SK-N-SH (cell line): ENCODE measurements at regions not wholly inside any gene's neighbourhood (a gene's known extent, or its start where the extent isn't known, plus 50 kb on each side); places are given as distances from the start of the nearest gene placed in this dataset.

Experiments
- CTCF ChIA-PET: fragments of 300-600, 350-600 bp; formaldehyde crosslinking; extraction: SDS; loops from one replicate; lab custom pipeline; 2021; lab: Yijun Ruan, JAX
- POLR2A ChIA-PET: fragments of 350-600 bp; sonication (Branson Sonifier 250); formaldehyde crosslinking; extraction: SDS; loops from one replicate; lab custom pipeline; 2020; ENCODE audit warnings: antibody characterized with exemption, inconsistent platforms; lab: Yijun Ruan, JAX
- DNase-seq: peaks from one replicate; pipeline ENCODE4 v3.0.0; 2012
- H2AFZ ChIP-seq: fragments of 200-600 bp; sonication (generic); 2 replicates; pipeline ENCODE4 v1.8.1; 2016; ENCODE audit warnings: antibody characterized with exemption, mild to moderate bottlenecking, low read depth
- H3F3A ChIP-seq: fragments of 200-600 bp; sonication (generic); replicated peaks from 2 replicates; pipeline ENCODE3; 2016; ENCODE audit warnings: antibody characterized with exemption, mild to moderate bottlenecking; ENCODE audit not compliant: insufficient read depth
- H3K27ac ChIP-seq, 2 experiments: fragments of 200-500 bp in 1 of 2; fragments of 200-600 bp in 1 of 2; sonication (Bioruptor generic) in 1 of 2; sonication (generic), shearing (Covaris generic) in 1 of 2; 2 replicates each; pipeline versions ENCODE4 v1.5.1 to v1.6.1; 2014 to 2016; ENCODE audit warnings: low read depth in 2 of 2, inconsistent platforms in 1 of 2, low read length in 1 of 2, mild to moderate bottlenecking in 1 of 2, mixed read lengths in 1 of 2
- H3K27me3 ChIP-seq: fragments of 200-600 bp; sonication (generic), shearing (Covaris generic); 2 replicates; pipeline ENCODE4 v1.6.1; 2016; ENCODE audit warnings: mixed run types; ENCODE audit not compliant: insufficient read depth
- H3K36me3 ChIP-seq, 2 experiments: fragments of 200-500 bp in 1 of 2; fragments of 200-600 bp in 1 of 2; sonication (Bioruptor generic) in 1 of 2; sonication (generic) in 1 of 2; replicated peaks in 1 of 2; 2 replicates each; pipeline versions ENCODE3 to v1.5.1; 2014 to 2016; ENCODE audit warnings: low read length in 1 of 2, mild to moderate bottlenecking in 1 of 2; ENCODE audit not compliant: insufficient read depth in 2 of 2, control insufficient read depth in 1 of 2
- H3K4me1 ChIP-seq, 2 experiments: fragments of 200-500 bp in 1 of 2; fragments of 200-600 bp in 1 of 2; sonication (Bioruptor generic) in 1 of 2; sonication (generic), shearing (Covaris generic) in 1 of 2; 2 replicates each; pipeline versions ENCODE4 v1.5.1 to v1.6.1; 2014 to 2016; ENCODE audit warnings: low read depth in 1 of 2, low read length in 1 of 2, mixed run types in 1 of 2; ENCODE audit not compliant: insufficient read depth in 2 of 2, control insufficient read depth in 1 of 2
- H3K4me2 ChIP-seq: fragments of 200-600 bp; sonication (generic), shearing (Covaris generic); 2 replicates; pipeline ENCODE4 v1.6.1; 2017; ENCODE audit warnings: mixed run types
- H3K4me3 ChIP-seq, 2 experiments: fragments of 200-500 bp in 1 of 2; fragments of 200-600 bp in 1 of 2; sonication (Bioruptor generic) in 1 of 2; sonication (generic), shearing (Covaris generic) in 1 of 2; 2 replicates each; pipeline versions ENCODE4 v1.5.1 to v1.8.1; 2014 to 2016; ENCODE audit warnings: low read depth in 2 of 2, inconsistent platforms in 1 of 2, low read length in 1 of 2, mild to moderate bottlenecking in 1 of 2, mixed read lengths in 1 of 2, moderate library complexity in 1 of 2
- H3K79me2 ChIP-seq: fragments of 200-600 bp; sonication (generic); 2 replicates; pipeline ENCODE4 v1.8.1; 2017; ENCODE audit warnings: mild to moderate bottlenecking; ENCODE audit not compliant: insufficient read depth
- H3K9ac ChIP-seq: fragments of 200-600 bp; sonication (generic); 2 replicates; pipeline ENCODE4 v1.6.1; 2017; ENCODE audit warnings: mixed run types
- H3K9me2 ChIP-seq: fragments of 200-600 bp; sonication (generic); 2 replicates; pipeline ENCODE4 v1.6.1; 2017; ENCODE audit warnings: mixed run types
- H3K9me3 ChIP-seq: fragments of 200-600 bp; sonication (generic); 2 replicates; pipeline ENCODE4 v1.6.1; 2017; ENCODE audit warnings: mixed run types, mild to moderate bottlenecking, moderate library complexity
- H4K20me1 ChIP-seq: fragments of 200-600 bp; sonication (generic); 2 replicates; pipeline ENCODE4 v1.6.1; 2017; ENCODE audit warnings: mild to moderate bottlenecking, mixed run types; ENCODE audit not compliant: insufficient read depth
- CHD2 ChIP-seq: fragments of 150-350 bp; IDR thresholded peaks from 2 replicates; pipeline ENCODE4 v1.6.1; 2018; ENCODE audit warnings: low read length; ENCODE audit not compliant: partially characterized antibody
- EP300 ChIP-seq, 2 experiments: IDR thresholded peaks; 2 replicates each; pipeline versions ENCODE4 v1.4.0 to v1.6.1; 2012; ENCODE audit warnings: borderline replicate concordance in 1 of 2, low read depth in 1 of 2, low read length in 1 of 2
- FOSL2 ChIP-seq: IDR thresholded peaks from 2 replicates; pipeline ENCODE4 v1.4.0; 2012; ENCODE audit warnings: low read depth, mild to moderate bottlenecking, moderate library complexity, borderline replicate concordance
- FOXJ3 ChIP-seq: sonication (generic); formaldehyde crosslinking; IDR thresholded peaks from 2 replicates; pipeline ENCODE4 v1.5.1; 2020; ENCODE audit warnings: mild to moderate bottlenecking, missing genetic modification reagents
- GABPA ChIP-seq: IDR thresholded peaks from 2 replicates; pipeline ENCODE4 v1.4.0; 2012; ENCODE audit warnings: low read depth, mild to moderate bottlenecking
- GATA2 ChIP-seq: sonication (generic); formaldehyde crosslinking; IDR thresholded peaks from 2 replicates; pipeline ENCODE4 v1.5.0; 2020; ENCODE audit warnings: mild to moderate bottlenecking, missing genetic modification reagents
- IRF3 ChIP-seq: fragments of 150-350 bp; IDR thresholded peaks from 2 replicates; pipeline ENCODE4 v1.6.1; 2016; ENCODE audit warnings: mild to moderate bottlenecking, low read depth, low read length
- JUND ChIP-seq: IDR thresholded peaks from 2 replicates; pipeline ENCODE4 v1.4.0; 2012
- MEF2A ChIP-seq: IDR thresholded peaks from 2 replicates; pipeline ENCODE4 v1.4.0; 2012; ENCODE audit warnings: low read depth, borderline replicate concordance
- PBX3 ChIP-seq: IDR thresholded peaks from 2 replicates; pipeline ENCODE4; 2012
- RAD21 ChIP-seq: IDR thresholded peaks from 2 replicates; pipeline ENCODE4 v1.6.1; 2012; ENCODE audit warnings: mild to moderate bottlenecking, low read length
- RFX5 ChIP-seq: IDR thresholded peaks from 2 replicates; pipeline ENCODE4 v1.6.1; 2012; ENCODE audit warnings: mild to moderate bottlenecking, improper control_type of control experiment, low read length
- RXRA ChIP-seq: IDR thresholded peaks from 2 replicates; pipeline ENCODE4 v1.4.0; 2012; ENCODE audit warnings: low read depth, mild to moderate bottlenecking, borderline replicate concordance
- SIN3A ChIP-seq: IDR thresholded peaks from 2 replicates; pipeline ENCODE4 v1.6.1; 2012; ENCODE audit warnings: low read depth, mild to moderate bottlenecking, low read length, moderate library complexity, borderline replicate concordance
- SMC3 ChIP-seq: IDR thresholded peaks from 2 replicates; pipeline ENCODE4 v1.6.1; 2012; ENCODE audit warnings: low read depth, low read length, improper control_type of control experiment
- TAF1 ChIP-seq: IDR thresholded peaks from 2 replicates; pipeline ENCODE4 v1.6.1; 2012; ENCODE audit warnings: low read depth, mild to moderate bottlenecking, low read length, moderate library complexity, borderline replicate concordance
- TCF12 ChIP-seq: IDR thresholded peaks from 2 replicates; pipeline ENCODE4 v1.4.0; 2012
- TEAD4 ChIP-seq: IDR thresholded peaks from 2 replicates; pipeline ENCODE4 v1.4.0; 2012; ENCODE audit warnings: mild to moderate bottlenecking, borderline replicate concordance; ENCODE audit not compliant: insufficient read depth
- WGBS: methylation state at CpG from one replicate; pipeline ENCODE4 v1.1.6; 2017; ENCODE audit warnings: low lambda C conversion rate; 5-methylcytosine and 5-hydroxymethylcytosine counted together

GRCh38 chr4:35653451-35653850 is 590.9 kb downstream of the ARAP2 start:
- Histone ChIP-seq H3K4me2 (no peak overlapping the region), H3K79me2 (no peaks in the 10 kb centered on the region), H3F3A (no peaks in the 10 kb centered on the region), H3K36me3 (no peaks in the 10 kb centered on the region), H3K27me3 (no peaks in the 10 kb centered on the region), H3K4me1 (no peaks in the 10 kb centered on the region), H2AFZ (no peak overlapping the region), H3K27ac (no peak overlapping the region), H3K9ac (no peak overlapping the region), H4K20me1 (no peaks in the 10 kb centered on the region), H3K4me3 (no peak overlapping the region), H3K9me2 (0 out of 2 replicates have a peak, but pooled peaks cover 4% of the 10 kb centered on the region), H3K9me3 (no peaks in the 10 kb centered on the region; the same call in 1 of the 2 replicates)
- ChIA-PET CTCF (no interaction called here), POLR2A (no interaction called here)
- TF ChIP-seq TCF12 (no peak), TAF1 (no peak), CHD2 (no peak)
- DNase-seq = no peak

GRCh38 chr4:35673137-35673536 is 571.2 kb downstream of the ARAP2 start:
- no peak overlapping the region for H3K9ac ChIP-seq
- no peaks in the 10 kb centered on the region for H3K9me2 ChIP-seq
- H3K36me3 ChIP-seq = no peaks in the 10 kb centered on the region
- TF ChIP-seq TEAD4 (no peak), RAD21 (no peak), SIN3A (no peak), CHD2 (no peak), FOXJ3 (no peak), FOSL2 (no peak), SMC3 (no peak), IRF3 (no peak), GATA2 (no peak), PBX3 (no peak), JUND (no peak), MEF2A (no peak), TCF12 (no peak), RXRA (no peak), EP300 (IDR thresholded peaks at IDR 0.05; ENCODE audit: borderline replicate concordance in 1 of 2, low read depth in 1 of 2, low read length in 1 of 2) (no peak), RFX5 (no peak), GABPA (no peak)
- DNase-seq = no peak
- CTCF ChIA-PET = no interaction called here
- no peak overlapping the region for H3K4me3 ChIP-seq
- no peak overlapping the region for H3K4me2 ChIP-seq
- H3F3A ChIP-seq = no peaks in the 10 kb centered on the region
- no peaks in the 10 kb centered on the region for H4K20me1 ChIP-seq
- no peaks in the 10 kb centered on the region for H3K9me3 ChIP-seq
- POLR2A ChIA-PET = no interaction called here
- WGBS = 0% methylated on average over 1 of the region's 1 CpG
- H2AFZ ChIP-seq = no peak overlapping the region
- no peaks in the 10 kb centered on the region for H3K79me2 ChIP-seq
- H3K4me1 ChIP-seq = no peaks in the 10 kb centered on the region
- H3K27ac ChIP-seq = no peak overlapping the region
- no peaks in the 10 kb centered on the region for H3K27me3 ChIP-seq
